Upper lobe of right lung (tissue), 1 donor: ENCODE measurements at regions not wholly inside any gene's neighbourhood (a gene's known extent, or its start where the extent isn't known, plus 50 kb on each side); places are given as distances from the start of the nearest gene placed in this dataset.

ENCODE experiments used
- ATAC-seq: fragments of 200-7000 bp; cut with Tn5 transposase; one replicate; pipeline ENCODE4 v1.9.1; 2020; ENCODE audit warnings: mild to moderate bottlenecking, moderate library complexity
- DNase-seq: peaks from one replicate; pipeline ENCODE4 v3.0.0-alpha.2; 2020
- H3K27ac ChIP-seq: fragments of 200-600 bp; one replicate; pipeline ENCODE4 v1.8.0; 2022
- H3K27me3 ChIP-seq: fragments of 200-600 bp; one replicate; pipeline ENCODE4 v1.8.0; 2022; ENCODE audit warnings: mild to moderate bottlenecking
- H3K36me3 ChIP-seq: fragments of 200-600 bp; one replicate; pipeline ENCODE4 v1.8.0; 2022
- H3K4me1 ChIP-seq: fragments of 200-600 bp; one replicate; pipeline ENCODE4 v1.8.0; 2022
- H3K4me3 ChIP-seq: fragments of 200-600 bp; one replicate; pipeline ENCODE4 v1.8.0; 2022; ENCODE audit warnings: mild to moderate bottlenecking
- H3K9me3 ChIP-seq: fragments of 200-600 bp; one replicate; pipeline ENCODE4 v1.8.0; 2022
- intact Hi-C: fragments of 100-400 bp; cut with DNase I; formaldehyde crosslinking; loops from one replicate; pipeline ENCODE4 v1.11.0; 2022
- TF ChIP-seq, protein P1 (sequence below): fragments of 200-600 bp; IDR thresholded peaks from one replicate; pipeline ENCODE4 v1.8.0; 2022; ENCODE audit warnings: antibody characterized with exemption
- donor health status: DM: no; HTN: yes; CAD: no; lungs with severe emphysema.

- H3K4me3 ChIP-seq: no peak overlapping the region
- no peaks in the 10 kb centered on the region for H3K9me3 ChIP-seq
- no peak overlapping the region for H3K27ac ChIP-seq
- no peaks in the 10 kb centered on the region for H3K4me1 ChIP-seq
- intact Hi-C loops: no loop called here
- H3K36me3 ChIP-seq: no peaks in the 10 kb centered on the region
- TF ChIP-seq, protein P1, sequence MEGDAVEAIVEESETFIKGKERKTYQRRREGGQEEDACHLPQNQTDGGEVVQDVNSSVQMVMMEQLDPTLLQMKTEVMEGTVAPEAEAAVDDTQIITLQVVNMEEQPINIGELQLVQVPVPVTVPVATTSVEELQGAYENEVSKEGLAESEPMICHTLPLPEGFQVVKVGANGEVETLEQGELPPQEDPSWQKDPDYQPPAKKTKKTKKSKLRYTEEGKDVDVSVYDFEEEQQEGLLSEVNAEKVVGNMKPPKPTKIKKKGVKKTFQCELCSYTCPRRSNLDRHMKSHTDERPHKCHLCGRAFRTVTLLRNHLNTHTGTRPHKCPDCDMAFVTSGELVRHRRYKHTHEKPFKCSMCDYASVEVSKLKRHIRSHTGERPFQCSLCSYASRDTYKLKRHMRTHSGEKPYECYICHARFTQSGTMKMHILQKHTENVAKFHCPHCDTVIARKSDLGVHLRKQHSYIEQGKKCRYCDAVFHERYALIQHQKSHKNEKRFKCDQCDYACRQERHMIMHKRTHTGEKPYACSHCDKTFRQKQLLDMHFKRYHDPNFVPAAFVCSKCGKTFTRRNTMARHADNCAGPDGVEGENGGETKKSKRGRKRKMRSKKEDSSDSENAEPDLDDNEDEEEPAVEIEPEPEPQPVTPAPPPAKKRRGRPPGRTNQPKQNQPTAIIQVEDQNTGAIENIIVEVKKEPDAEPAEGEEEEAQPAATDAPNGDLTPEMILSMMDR: no peak
- DNase-seq: no peak
- ATAC-seq: no peak
- H3K27me3 ChIP-seq: no peaks in the 10 kb centered on the region
Observed at GRCh38 chr5:4945296-4945695, 194.8 kb upstream of the ADAMTS16 start.

GRCh38 chr5:4947106-4947505 lies 193.0 kb upstream of the ADAMTS16 start:
- no peak for DNase-seq
- ATAC-seq: no peak
- intact Hi-C loops: no loop called here
- H3K36me3 ChIP-seq: no peaks in the 10 kb centered on the region
- no peaks in the 10 kb centered on the region for H3K27me3 ChIP-seq
- H3K27ac ChIP-seq: no peak overlapping the region
- no peaks in the 10 kb centered on the region for H3K4me1 ChIP-seq
- TF ChIP-seq, protein P1: no peak
- H3K4me3 ChIP-seq: no peak overlapping the region
- no peaks in the 10 kb centered on the region for H3K9me3 ChIP-seq

DNA sequence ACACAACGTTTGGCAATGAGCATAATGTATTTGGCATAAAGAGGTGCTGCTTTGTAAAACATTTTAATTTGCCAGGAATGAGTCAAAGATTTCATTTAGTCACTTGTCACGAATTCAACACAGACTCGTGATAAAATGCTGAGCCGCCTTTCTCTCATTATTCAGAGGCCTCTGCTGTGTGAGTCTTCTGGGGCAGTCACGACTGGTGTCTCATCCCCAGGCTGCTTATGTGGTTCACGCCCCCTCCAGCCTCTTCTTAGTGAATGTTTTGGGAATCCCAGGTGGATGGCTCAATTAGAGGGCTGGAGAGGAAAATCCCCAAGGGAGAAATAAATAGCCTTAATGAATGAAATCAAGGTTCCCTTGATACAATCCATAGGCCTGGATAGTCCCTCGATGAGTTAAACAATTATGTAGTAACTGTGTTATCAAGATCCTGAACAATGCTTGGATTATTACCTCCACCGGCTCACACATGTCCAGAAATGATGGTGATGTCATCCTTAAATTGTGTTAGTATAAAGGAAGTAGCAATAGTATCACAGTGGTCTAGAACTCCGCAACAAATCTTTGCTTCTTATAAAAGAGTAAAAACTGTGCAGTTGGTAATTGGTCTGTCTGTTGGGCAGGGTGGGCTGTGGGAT lies 192.1 kb upstream of the ADAMTS16 start:
- no peaks in the 10 kb centered on the region for H3K9me3 ChIP-seq
- H3K4me3 ChIP-seq: no peak overlapping the region
- intact Hi-C loops: no loop called here
- H3K4me1 ChIP-seq: no peaks in the 10 kb centered on the region
- ATAC-seq (no peak), DNase-seq (no peak)
- TF ChIP-seq, protein P1: no peak
- H3K27me3 ChIP-seq: no peaks in the 10 kb centered on the region
- no peak overlapping the region for H3K27ac ChIP-seq
- H3K36me3 ChIP-seq: no peaks in the 10 kb centered on the region

DNA sequence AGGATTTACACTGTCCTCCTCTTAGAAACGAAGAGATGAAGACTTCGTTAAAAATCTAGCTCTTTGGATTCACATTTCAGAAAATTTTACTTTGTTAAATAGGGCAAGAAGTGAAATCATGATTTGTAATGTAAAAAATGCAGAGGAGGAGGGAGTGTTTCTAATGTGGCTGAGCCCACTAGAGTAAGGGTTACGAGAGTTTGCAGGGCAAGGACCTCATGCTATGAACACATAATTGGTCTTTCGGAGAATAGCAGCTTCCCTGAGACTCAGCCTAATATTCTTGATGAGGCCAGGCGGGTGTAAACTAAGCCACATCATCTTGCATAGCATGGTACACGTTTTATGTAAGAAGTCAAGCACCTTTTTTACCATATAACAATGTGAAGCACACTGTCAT lies 191.0 kb upstream of the ADAMTS16 start:
- no peak for ATAC-seq
- no peaks in the 10 kb centered on the region for H3K36me3 ChIP-seq
- H3K4me3 ChIP-seq: no peak overlapping the region
- H3K27ac ChIP-seq: no peak overlapping the region
- no peaks in the 10 kb centered on the region for H3K27me3 ChIP-seq
- no peak for DNase-seq
- intact Hi-C loops: no loop called here
- TF ChIP-seq, protein P1: no peak
- H3K9me3 ChIP-seq: no peaks in the 10 kb centered on the region
- no peaks in the 10 kb centered on the region for H3K4me1 ChIP-seq

DNA sequence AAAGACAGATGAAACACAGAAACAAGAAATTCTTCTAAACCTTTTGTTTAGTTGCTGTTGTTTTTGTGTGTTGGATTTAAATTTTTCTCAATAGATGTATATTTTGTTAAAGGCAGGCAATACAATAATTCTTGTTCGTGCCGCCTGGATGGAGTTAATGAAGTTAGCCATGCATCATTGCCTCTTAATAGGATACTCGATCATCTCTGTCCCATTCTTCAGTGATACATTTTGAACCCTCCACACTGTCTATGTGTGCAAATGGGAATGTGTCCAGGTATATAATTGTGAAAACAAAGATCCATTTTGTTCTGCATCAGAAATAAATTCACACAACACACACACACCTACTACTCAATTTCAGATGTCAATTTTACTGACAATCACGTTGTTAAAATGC lies 186.6 kb upstream of the ADAMTS16 start:
- Histone ChIP-seq H3K4me3 (no peak overlapping the region), H3K4me1 (no peaks in the 10 kb centered on the region), H3K36me3 (no peaks in the 10 kb centered on the region), H3K27ac (no peak overlapping the region), H3K27me3 (no peaks in the 10 kb centered on the region), H3K9me3 (no peaks in the 10 kb centered on the region)
- DNase-seq (no peak), ATAC-seq (no peak)
- intact Hi-C loops: no loop called here
- TF ChIP-seq, protein P1: no peak

DNA sequence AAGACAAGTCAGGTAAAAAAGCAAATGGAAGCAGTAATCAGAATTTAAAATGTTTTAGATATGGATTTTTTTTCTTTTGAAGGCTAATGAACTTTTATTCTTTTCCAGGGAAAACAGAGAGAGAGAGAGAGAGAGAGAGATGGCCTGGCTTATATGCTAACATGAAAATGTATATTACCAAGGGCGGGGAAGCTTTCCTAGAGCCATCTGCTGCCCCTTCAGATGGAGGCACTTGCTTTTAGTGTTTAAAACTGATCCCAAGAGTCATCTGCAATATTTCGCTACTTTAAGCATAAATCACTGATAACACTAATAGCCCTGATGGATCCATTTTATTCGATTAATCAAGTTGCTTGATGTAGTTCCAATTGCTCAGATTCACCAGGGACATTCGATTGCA lies 186.1 kb upstream of the ADAMTS16 start:
- no peaks in the 10 kb centered on the region for H3K27me3 ChIP-seq
- TF ChIP-seq, protein P1: no peak
- H3K27ac ChIP-seq: no peak overlapping the region
- ATAC-seq (no peak), DNase-seq (no peak)
- H3K9me3 ChIP-seq: no peaks in the 10 kb centered on the region
- intact Hi-C loops: no loop called here
- no peak overlapping the region for H3K4me3 ChIP-seq
- H3K4me1 ChIP-seq: no peaks in the 10 kb centered on the region
- H3K36me3 ChIP-seq: no peaks in the 10 kb centered on the region
